ENCODE measurements at regions not wholly inside any gene's neighbourhood (a gene's known extent, or its start where the extent isn't known, plus 50 kb on each side); places are given as distances from the start of the nearest gene placed in this dataset.

DNA sequence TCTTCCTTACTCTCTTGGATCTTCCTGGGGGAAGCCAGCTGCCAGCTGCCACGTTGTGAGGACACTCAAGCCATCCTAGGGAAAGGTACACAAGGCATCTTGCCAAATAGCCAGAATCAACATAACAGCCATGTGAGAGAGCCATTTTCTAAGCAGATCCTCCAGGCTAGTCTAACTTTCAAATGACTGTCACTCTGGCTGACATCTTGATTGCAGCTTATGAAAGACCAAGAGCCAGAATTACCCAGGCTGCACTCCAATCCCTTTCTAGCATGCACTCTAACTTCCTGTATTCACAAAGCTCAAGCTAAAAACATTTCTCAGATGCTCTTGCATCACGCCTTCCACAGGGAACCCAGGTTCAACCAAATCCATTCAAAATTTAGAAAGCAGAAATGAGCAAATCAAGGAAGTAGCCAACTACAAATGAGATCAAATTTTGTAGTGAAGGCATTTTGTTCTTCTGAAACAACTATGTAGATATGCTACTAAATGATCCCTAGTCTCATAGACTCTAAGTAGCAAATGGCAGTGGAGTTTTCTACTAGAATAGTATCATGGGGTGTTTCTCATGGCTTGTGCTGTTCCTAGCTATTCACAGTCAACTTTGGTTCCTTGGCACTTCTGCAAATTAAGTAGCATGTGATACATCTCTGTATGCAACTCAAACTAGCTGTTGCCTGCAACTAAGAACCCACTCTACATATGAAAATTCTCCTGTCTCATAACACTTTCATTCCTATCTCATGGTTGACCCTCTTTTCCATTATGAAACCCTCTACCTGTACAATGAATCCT is 281.9 kb downstream of the ZEB2 start:
- ATAC-seq: peak in 3 of 4 donors; percentile 31 to 74 (median 61)
- WGBS, 2 donors: 70 to 75% methylated on average over 2 of the region's 2 CpGs
- FAIRE-seq: no peak

GRCh38 chr2:144237108-144237507 is 282.8 kb downstream of the ZEB2 start:
- H3K36me3 ChIP-seq: no peaks in the 10 kb centered on the region
- TF ChIP-seq, protein P1, sequence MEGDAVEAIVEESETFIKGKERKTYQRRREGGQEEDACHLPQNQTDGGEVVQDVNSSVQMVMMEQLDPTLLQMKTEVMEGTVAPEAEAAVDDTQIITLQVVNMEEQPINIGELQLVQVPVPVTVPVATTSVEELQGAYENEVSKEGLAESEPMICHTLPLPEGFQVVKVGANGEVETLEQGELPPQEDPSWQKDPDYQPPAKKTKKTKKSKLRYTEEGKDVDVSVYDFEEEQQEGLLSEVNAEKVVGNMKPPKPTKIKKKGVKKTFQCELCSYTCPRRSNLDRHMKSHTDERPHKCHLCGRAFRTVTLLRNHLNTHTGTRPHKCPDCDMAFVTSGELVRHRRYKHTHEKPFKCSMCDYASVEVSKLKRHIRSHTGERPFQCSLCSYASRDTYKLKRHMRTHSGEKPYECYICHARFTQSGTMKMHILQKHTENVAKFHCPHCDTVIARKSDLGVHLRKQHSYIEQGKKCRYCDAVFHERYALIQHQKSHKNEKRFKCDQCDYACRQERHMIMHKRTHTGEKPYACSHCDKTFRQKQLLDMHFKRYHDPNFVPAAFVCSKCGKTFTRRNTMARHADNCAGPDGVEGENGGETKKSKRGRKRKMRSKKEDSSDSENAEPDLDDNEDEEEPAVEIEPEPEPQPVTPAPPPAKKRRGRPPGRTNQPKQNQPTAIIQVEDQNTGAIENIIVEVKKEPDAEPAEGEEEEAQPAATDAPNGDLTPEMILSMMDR (IDR thresholded peaks at IDR 0.05): no peak
- intact Hi-C loops (cut with DNase I): no loop called here
- ATAC-seq (no peak), DNase-seq (no peak), FAIRE-seq (no peak)
- no peaks in the 10 kb centered on the region for H3K27me3 ChIP-seq
- no peak overlapping the region for H3K27ac ChIP-seq
- H3K4me1 ChIP-seq: peaks cover 0 to 10% (median 0%) of the 10 kb centered on the region in 3 donors
- H3K4me3 ChIP-seq: no peak overlapping the region
- H3K9me3 ChIP-seq: no peaks in the 10 kb centered on the region
- WGBS, 2 donors: 87 to 92% methylated on average over 4 of the region's 4 CpGs

More for the DNA sequence above, 281.9 kb downstream of the ZEB2 start:
- no peaks in the 10 kb centered on the region for H3K27me3 ChIP-seq
- TF ChIP-seq, protein P1 (IDR thresholded peaks at IDR 0.05): no peak
- intact Hi-C loops (cut with DNase I): no loop called here
- H3K27ac ChIP-seq: no peak overlapping the region
- no peak overlapping the region for H3K4me3 ChIP-seq
- DNase-seq: no peak
- peaks cover 0 to 10% (median 0%) of the 10 kb centered on the region in 3 donors for H3K4me1 ChIP-seq
- no peaks in the 10 kb centered on the region for H3K9me3 ChIP-seq
- H3K36me3 ChIP-seq: no peaks in the 10 kb centered on the region

DNA sequence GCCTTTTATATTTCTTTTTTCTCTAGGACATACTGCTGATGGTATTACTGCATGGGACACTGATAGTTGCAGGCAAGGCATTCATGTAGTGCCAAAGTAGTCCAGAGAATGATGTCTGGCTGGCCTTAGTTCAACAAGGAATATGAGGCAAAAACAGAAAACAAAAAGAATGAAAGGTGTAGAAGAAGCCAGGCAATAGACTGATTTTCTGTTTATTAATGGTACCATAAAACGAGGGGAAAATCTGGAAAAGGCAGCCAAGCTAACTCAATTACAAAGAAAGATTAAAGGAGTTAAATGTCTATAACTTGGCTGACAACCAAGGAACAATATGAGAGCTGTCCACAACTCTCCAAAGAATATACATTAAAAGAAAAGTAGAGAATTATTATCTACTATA is 284.9 kb downstream of the ZEB2 start:
- DNase-seq (no peak), FAIRE-seq (no peak), ATAC-seq (no peak)
- peaks cover 4 to 12% (median 6%) of the 10 kb centered on the region in 3 donors for H3K4me1 ChIP-seq
- intact Hi-C loops (cut with DNase I): no loop called here
- no peaks in the 10 kb centered on the region for H3K9me3 ChIP-seq
- no peak overlapping the region for H3K4me3 ChIP-seq
- H3K36me3 ChIP-seq: no peaks in the 10 kb centered on the region
- TF ChIP-seq, protein P1 (IDR thresholded peaks at IDR 0.05): no peak
- H3K27ac ChIP-seq: no peak overlapping the region
- WGBS, 2 donors: 69 to 72% methylated on average over 1 of the region's 1 CpG
- no peaks in the 10 kb centered on the region for H3K27me3 ChIP-seq

GRCh38 chr2:144234542-144234871 is 285.4 kb downstream of the ZEB2 start:
- intact Hi-C loops (cut with DNase I): no loop called here
- ATAC-seq (no peak), DNase-seq (no peak), FAIRE-seq (no peak)
- Histone ChIP-seq H3K36me3 (no peaks in the 10 kb centered on the region), H3K4me3 (no peak overlapping the region), H3K4me1 (peaks cover 4 to 12% (median 6%) of the 10 kb centered on the region in 3 donors), H3K27me3 (no peaks in the 10 kb centered on the region), H3K27ac (no peak overlapping the region), H3K9me3 (no peaks in the 10 kb centered on the region)
- 80% methylated on average over 4 of the region's 4 CpGs for WGBS, 2 donors
- TF ChIP-seq, protein P1 (IDR thresholded peaks at IDR 0.05): no peak

Data from pancreas (tissue), 10 donors.